ENCODE measurements at regions not wholly inside any gene's neighbourhood (a gene's known extent, or its start where the extent isn't known, plus 50 kb on each side); places are given as distances from the start of the nearest gene placed in this dataset.

DNA sequence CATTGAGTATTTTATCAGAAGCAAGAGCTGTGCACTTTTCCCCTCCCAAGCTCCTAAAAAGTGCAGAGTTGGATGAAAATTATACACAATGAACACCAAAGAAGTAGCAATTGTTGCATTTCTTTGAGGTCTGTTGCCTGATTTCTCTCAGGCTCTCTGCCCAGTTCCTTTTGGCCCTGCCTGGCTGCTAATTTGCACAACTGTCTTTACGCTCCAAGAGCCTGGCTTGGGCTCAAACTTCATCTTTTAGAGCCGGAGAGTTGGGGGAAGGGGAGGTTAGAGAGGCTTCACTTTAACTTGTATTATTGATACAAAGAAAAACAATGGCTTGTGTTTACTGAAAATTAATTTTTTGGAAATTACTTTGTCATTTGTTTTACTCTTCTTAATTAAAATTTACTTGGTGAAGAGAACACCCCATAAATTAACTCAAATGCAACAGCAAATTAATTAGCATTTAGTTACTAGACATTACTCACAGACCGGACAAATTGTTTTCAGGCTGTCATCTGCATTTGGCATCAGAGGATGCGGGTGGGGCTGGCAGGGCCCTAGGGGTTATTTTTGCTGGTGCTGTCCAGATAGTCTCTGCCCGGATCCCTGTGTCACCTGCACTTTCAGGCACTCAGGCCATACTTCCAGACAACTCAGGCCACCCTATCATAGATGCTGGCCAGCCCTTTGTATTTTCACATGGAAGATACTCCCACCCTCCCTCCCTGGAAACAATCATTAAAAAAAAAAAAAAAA, 407.3 kb downstream of the NXPE2 start:
- H3K36me3 ChIP-seq (ENCODE audit: control insufficient read depth, insufficient read depth, low read length), result no peaks in the 10 kb centered on the region
- H3K4me3 ChIP-seq (ENCODE audit: low read depth, low read length), result no peak overlapping the region
- DNase-seq (ENCODE audit: low read depth), result no peak
- TF ChIP-seq, protein P1, sequence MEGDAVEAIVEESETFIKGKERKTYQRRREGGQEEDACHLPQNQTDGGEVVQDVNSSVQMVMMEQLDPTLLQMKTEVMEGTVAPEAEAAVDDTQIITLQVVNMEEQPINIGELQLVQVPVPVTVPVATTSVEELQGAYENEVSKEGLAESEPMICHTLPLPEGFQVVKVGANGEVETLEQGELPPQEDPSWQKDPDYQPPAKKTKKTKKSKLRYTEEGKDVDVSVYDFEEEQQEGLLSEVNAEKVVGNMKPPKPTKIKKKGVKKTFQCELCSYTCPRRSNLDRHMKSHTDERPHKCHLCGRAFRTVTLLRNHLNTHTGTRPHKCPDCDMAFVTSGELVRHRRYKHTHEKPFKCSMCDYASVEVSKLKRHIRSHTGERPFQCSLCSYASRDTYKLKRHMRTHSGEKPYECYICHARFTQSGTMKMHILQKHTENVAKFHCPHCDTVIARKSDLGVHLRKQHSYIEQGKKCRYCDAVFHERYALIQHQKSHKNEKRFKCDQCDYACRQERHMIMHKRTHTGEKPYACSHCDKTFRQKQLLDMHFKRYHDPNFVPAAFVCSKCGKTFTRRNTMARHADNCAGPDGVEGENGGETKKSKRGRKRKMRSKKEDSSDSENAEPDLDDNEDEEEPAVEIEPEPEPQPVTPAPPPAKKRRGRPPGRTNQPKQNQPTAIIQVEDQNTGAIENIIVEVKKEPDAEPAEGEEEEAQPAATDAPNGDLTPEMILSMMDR (IDR thresholded peaks at IDR 0.05; ENCODE audit: insufficient read depth, low read length, poor library complexity, severe bottlenecking), result no peak
- peaks cover 2% of the 10 kb centered on the region for H3K27me3 ChIP-seq (ENCODE audit: control insufficient read depth, insufficient read depth, low read length)

DNA sequence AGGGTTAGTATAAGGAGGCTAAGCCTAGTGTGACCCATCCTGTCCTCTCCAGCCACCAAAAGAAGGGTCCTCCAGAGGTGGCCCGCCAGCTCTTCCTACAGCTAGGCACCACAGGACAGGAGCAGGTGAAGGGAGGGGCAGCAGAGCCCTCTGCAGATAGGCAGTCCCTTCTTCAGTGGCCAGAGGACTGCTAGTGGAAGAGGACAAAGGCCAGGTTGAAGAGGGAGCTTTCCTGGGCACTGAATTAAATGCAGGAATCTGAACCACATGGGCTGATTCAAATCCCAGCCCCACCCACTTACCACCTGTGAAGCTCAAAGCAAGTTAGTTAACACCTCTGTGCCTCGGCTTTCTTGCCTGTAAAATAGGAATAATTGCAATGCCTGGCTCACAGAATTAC, 409.5 kb downstream of the NXPE2 start:
- peaks cover 2% of the 10 kb centered on the region for H3K27me3 ChIP-seq (ENCODE audit: control insufficient read depth, insufficient read depth, low read length)
- H3K4me3 ChIP-seq (ENCODE audit: low read depth, low read length), result no peak overlapping the region
- no peaks in the 10 kb centered on the region for H3K36me3 ChIP-seq (ENCODE audit: control insufficient read depth, insufficient read depth, low read length)
- DNase-seq (ENCODE audit: low read depth), result no peak
- TF ChIP-seq, protein P1 (IDR thresholded peaks at IDR 0.05; ENCODE audit: insufficient read depth, low read length, poor library complexity, severe bottlenecking), result no peak

DNA sequence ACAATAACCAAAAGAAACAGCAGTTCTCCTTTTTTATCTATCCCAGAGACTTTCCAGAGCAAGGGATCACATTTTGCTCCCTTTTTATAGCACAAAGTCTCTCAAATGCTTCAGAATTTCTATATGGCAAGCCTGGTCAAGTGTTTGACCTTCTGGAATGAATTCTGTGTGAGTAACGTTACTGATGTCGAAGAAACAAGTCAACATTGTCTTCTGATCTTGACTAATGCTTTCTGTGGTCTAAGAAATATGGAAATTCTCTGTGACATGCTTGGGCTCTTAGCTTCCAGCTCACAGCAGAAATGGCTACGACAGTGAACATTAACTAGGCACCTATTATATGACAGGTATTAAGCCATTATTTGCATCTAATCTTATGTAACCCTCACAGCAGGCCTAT, 411.7 kb downstream of the CADM1 start:
- TF ChIP-seq, protein P1 (IDR thresholded peaks at IDR 0.05; ENCODE audit: insufficient read depth, low read length, poor library complexity, severe bottlenecking), result no peak
- DNase-seq (ENCODE audit: low read depth), result no peak
- no peaks in the 10 kb centered on the region for H3K27me3 ChIP-seq (ENCODE audit: control insufficient read depth, insufficient read depth, low read length)

DNA sequence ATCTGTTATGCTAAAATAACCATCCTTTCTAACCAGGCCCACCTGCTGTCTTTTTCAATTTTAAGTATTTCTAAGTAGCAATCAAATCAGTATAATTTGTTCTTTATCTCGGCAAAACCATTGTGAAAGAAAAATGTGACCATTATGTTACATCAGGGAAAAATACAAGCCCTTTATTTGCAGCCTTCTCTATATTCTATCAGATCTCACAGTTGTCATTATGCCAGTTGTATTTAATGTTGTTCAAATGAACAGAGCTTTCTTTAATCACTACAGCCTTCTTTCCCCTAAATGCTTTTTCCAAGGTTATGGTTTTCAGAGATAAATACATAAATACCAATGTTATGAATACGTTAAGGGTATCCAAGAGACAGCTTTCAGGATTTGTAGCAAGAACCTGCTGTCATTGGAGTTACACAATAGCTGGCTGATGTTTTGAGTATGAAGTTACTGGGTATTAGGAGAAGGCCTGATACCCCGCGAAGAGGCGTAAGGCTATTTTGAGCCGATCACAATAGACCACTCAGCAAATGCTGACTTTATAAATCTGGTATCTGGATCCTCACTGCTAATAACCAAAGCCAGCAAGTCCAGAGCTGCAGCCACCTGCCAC, 406.3 kb downstream of the CADM1 start:
- no peak overlapping the region for H3K4me3 ChIP-seq (ENCODE audit: low read depth, low read length)
- DNase-seq (ENCODE audit: low read depth), result no peak
- H3K27me3 ChIP-seq (ENCODE audit: control insufficient read depth, insufficient read depth, low read length), result no peaks in the 10 kb centered on the region
- no peaks in the 10 kb centered on the region for H3K36me3 ChIP-seq (ENCODE audit: control insufficient read depth, insufficient read depth, low read length)
- TF ChIP-seq, protein P1 (IDR thresholded peaks at IDR 0.05; ENCODE audit: insufficient read depth, low read length, poor library complexity, severe bottlenecking), result no peak

More for the DNA sequence above, 411.7 kb downstream of the CADM1 start:
- Histone ChIP-seq H3K36me3 (ENCODE audit: control insufficient read depth, insufficient read depth, low read length) (no peaks in the 10 kb centered on the region), H3K4me3 (ENCODE audit: low read depth, low read length) (no peak overlapping the region)

DNA sequence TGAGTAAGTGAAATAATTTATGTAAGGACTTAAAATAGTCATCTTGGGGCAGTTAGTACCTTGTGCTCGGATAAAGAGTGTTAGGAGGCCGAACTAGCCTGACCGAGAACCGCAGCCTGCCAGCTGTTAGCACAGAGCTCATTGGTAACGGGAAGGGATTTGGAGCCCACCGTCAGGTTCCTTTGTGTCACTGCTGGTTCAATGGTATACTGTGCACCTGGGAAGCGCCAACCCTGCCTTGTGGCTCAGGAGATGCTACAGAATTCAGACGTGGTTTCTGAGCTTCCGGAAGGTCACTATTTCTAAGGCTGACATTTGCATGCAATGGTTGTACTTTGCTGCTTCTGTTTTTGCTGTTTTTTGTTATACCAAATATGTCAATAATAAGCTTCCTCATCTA, 403.5 kb downstream of the CADM1 start:
- TF ChIP-seq, protein P1 (IDR thresholded peaks at IDR 0.05; ENCODE audit: insufficient read depth, low read length, poor library complexity, severe bottlenecking), result no peak
- Histone ChIP-seq H3K27me3 (ENCODE audit: control insufficient read depth, insufficient read depth, low read length) (no peaks in the 10 kb centered on the region), H3K36me3 (ENCODE audit: control insufficient read depth, insufficient read depth, low read length) (no peaks in the 10 kb centered on the region), H3K4me3 (ENCODE audit: low read depth, low read length) (no peak overlapping the region)
- no peak for DNase-seq (ENCODE audit: low read depth)

All from kidney epithelial cell (primary cell).